ENCODE measurements at regions not wholly inside any gene's neighbourhood (a gene's known extent, or its start where the extent isn't known, plus 50 kb on each side); places are given as distances from the start of the nearest gene placed in this dataset.

- TF ChIP-seq, protein P1, sequence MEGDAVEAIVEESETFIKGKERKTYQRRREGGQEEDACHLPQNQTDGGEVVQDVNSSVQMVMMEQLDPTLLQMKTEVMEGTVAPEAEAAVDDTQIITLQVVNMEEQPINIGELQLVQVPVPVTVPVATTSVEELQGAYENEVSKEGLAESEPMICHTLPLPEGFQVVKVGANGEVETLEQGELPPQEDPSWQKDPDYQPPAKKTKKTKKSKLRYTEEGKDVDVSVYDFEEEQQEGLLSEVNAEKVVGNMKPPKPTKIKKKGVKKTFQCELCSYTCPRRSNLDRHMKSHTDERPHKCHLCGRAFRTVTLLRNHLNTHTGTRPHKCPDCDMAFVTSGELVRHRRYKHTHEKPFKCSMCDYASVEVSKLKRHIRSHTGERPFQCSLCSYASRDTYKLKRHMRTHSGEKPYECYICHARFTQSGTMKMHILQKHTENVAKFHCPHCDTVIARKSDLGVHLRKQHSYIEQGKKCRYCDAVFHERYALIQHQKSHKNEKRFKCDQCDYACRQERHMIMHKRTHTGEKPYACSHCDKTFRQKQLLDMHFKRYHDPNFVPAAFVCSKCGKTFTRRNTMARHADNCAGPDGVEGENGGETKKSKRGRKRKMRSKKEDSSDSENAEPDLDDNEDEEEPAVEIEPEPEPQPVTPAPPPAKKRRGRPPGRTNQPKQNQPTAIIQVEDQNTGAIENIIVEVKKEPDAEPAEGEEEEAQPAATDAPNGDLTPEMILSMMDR (IDR thresholded peaks at IDR 0.05): no peak
- peaks cover 5% of the 10 kb centered on the region for H3K4me1 ChIP-seq
These were observed 82.3 kb upstream of the CCDC112 start for GRCh38 chr5:115378754-115379153.

DNA sequence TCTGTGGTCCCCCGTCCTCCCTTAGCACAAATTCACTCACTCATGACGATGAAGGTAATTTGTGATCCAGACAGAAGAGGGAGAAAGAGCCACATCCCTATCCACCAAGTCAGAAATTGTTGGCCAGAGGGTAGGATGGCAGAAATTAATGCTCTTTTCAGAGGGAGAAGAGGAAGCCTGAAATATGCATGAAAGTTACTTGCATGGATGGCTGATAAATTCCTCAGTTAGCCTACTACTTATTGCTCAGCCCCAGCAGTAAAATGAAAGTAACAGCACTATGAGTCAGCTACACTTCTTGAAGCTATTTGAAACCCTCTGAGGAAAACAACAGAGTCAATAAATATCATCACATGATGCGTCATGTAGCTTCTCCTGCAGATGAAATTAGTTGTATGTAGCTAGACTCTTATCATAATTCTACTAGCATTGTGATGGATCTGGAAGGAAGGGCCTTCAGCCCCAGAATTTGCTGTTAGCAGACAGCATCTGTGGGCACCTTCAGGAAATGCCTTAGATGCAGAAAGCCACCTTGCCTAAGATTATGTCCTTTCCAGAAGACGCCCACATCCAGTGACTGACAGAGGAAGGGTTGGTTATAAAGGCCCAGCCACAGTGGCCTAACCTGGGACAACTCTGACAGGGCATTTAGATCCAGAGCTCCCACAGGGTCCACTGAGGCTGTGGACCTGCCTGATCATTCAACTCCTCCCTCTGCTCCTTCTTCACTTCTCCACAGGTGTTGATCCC is 81.2 kb upstream of the CCDC112 start:
- H3K9ac ChIP-seq: no peak overlapping the region
- no peaks in the 10 kb centered on the region for H3K36me3 ChIP-seq (ENCODE audit: control insufficient read depth, insufficient read depth, low read length)
- H3K27ac ChIP-seq: no peak overlapping the region
- H3K4me3 ChIP-seq (ENCODE audit: low read depth, low read length): no peak overlapping the region
- TF ChIP-seq, protein P1 (IDR thresholded peaks at IDR 0.05): no peak
- no peaks in the 10 kb centered on the region for H3K27me3 ChIP-seq (ENCODE audit: control insufficient read depth, insufficient read depth, low read length)
- H3K4me2 ChIP-seq (ENCODE audit: low read length): no peak overlapping the region
- H3K9me3 ChIP-seq (ENCODE audit: control insufficient read depth, low read length): no peaks in the 10 kb centered on the region
- H3K4me1 ChIP-seq: peaks cover 5% of the 10 kb centered on the region
- H2AFZ ChIP-seq: no peak overlapping the region
- no peaks in the 10 kb centered on the region for H3K79me2 ChIP-seq

More at GRCh38 chr5:115378754-115379153, 82.3 kb upstream of the CCDC112 start:
- H2AFZ ChIP-seq: no peak overlapping the region
- no peak overlapping the region for H3K9ac ChIP-seq
- H3K79me2 ChIP-seq: no peaks in the 10 kb centered on the region
- no peak overlapping the region for H3K4me3 ChIP-seq (ENCODE audit: low read depth, low read length)
- no peak overlapping the region for H3K4me2 ChIP-seq (ENCODE audit: low read length)
- H3K27me3 ChIP-seq (ENCODE audit: control insufficient read depth, insufficient read depth, low read length): no peaks in the 10 kb centered on the region
- no peaks in the 10 kb centered on the region for H3K9me3 ChIP-seq (ENCODE audit: control insufficient read depth, low read length)
- no peaks in the 10 kb centered on the region for H3K36me3 ChIP-seq (ENCODE audit: control insufficient read depth, insufficient read depth, low read length)
- no peak overlapping the region for H3K27ac ChIP-seq

DNA sequence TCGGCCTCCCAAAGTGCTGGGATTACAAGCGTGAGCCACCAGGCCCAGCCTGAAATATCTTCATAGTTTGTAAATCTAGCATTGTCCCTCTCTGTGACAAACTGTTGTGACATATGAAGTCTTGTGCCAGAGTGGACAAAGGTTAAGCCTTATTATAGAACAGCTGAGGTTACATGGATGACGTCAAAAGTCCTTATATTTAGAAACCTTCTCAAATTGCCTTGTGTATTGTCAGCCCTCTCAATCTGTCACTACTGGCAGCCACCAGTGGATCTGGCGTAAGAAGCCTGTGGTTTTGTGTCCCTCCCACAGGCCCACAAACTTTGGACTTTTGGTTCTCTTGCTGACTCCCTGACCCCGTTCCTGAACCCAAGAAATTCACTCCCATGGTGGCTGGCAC is 79.4 kb upstream of the CCDC112 start:
- H3K27ac ChIP-seq: no peak overlapping the region

GRCh38 chr5:115374057-115374775 is 77.8 kb upstream of the CCDC112 start:
- Histone ChIP-seq H3K4me1 (no peaks in the 10 kb centered on the region), H3K4me3 (ENCODE audit: low read depth, low read length) (no peak overlapping the region), H3K9ac (no peak overlapping the region), H3K4me2 (ENCODE audit: low read length) (no peak overlapping the region), H3K27me3 (ENCODE audit: control insufficient read depth, insufficient read depth, low read length) (no peaks in the 10 kb centered on the region), H3K36me3 (ENCODE audit: control insufficient read depth, insufficient read depth, low read length) (no peaks in the 10 kb centered on the region), H3K79me2 (no peaks in the 10 kb centered on the region), H3K27ac (no peak overlapping the region), H2AFZ (no peak overlapping the region), H3K9me3 (ENCODE audit: control insufficient read depth, low read length) (no peaks in the 10 kb centered on the region)
- TF ChIP-seq, protein P1 (IDR thresholded peaks at IDR 0.05): no peak

More for the DNA sequence above, 79.4 kb upstream of the CCDC112 start:
- no peak overlapping the region for H3K9ac ChIP-seq
- H3K4me2 ChIP-seq (ENCODE audit: low read length): no peak overlapping the region
- H3K27me3 ChIP-seq (ENCODE audit: control insufficient read depth, insufficient read depth, low read length): no peaks in the 10 kb centered on the region
- no peaks in the 10 kb centered on the region for H3K4me1 ChIP-seq
- no peak overlapping the region for H2AFZ ChIP-seq
- H3K36me3 ChIP-seq (ENCODE audit: control insufficient read depth, insufficient read depth, low read length): no peaks in the 10 kb centered on the region
- H3K4me3 ChIP-seq (ENCODE audit: low read depth, low read length): no peak overlapping the region
- H3K9me3 ChIP-seq (ENCODE audit: control insufficient read depth, low read length): no peaks in the 10 kb centered on the region
- H3K79me2 ChIP-seq: no peaks in the 10 kb centered on the region
- TF ChIP-seq, protein P1 (IDR thresholded peaks at IDR 0.05): no peak

Measured in parathyroid adenoma (tissue), 2 donors.